GM19193 (cell line): ENCODE measurements at regions not wholly inside any gene's neighbourhood (a gene's known extent, or its start where the extent isn't known, plus 50 kb on each side); places are given as distances from the start of the nearest gene placed in this dataset.

Experiments
- POLR2A ChIP-seq: IDR thresholded peaks from 4 replicates; pipeline ENCODE4 v1.6.1; 2011; ENCODE audit not compliant: insufficient read depth, insufficient read length; ENCODE audit errors: extremely low read depth

DNA sequence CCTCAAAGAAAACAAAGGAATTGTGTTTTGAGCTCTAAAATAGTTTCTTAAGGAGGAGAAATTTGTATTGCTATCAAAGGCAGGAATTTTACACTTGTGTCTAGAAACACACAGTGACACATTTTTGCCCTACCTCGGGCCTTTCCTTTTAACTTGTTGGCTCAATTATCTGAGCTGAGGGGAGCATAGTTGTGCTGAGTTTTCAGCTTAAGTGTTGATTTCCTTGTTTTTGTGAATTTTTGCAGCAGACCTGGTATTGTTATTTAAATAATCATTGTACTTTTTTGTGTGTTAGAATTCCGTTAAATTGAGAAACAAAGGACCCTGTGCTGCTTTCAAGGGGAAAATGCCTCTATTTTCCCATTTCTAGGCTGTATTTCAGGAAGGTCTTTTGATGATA lies 249.7 kb downstream of the CD83 start:
- no peak for TF ChIP-seq POLR2A

DNA sequence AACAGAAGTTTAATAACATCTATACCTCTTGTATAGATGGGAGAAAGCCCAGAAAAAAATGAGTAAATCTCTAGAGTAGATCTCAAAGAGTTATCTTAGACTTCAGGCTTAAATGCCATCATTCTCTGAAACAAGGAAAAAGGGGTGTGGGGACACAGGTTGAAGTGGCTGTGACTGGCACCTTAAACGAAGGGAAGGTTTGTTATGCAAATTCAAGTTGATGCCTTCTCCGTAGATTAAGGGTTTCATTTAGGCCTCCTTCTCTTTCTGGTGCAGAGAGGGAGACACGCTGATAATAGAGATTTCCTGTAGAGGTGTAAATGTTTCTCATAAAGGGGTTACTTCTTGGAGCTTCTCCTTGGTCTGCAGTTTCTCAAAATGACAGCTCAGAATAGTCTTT lies 252.1 kb downstream of the CD83 start:
- no peak for TF ChIP-seq POLR2A

DNA sequence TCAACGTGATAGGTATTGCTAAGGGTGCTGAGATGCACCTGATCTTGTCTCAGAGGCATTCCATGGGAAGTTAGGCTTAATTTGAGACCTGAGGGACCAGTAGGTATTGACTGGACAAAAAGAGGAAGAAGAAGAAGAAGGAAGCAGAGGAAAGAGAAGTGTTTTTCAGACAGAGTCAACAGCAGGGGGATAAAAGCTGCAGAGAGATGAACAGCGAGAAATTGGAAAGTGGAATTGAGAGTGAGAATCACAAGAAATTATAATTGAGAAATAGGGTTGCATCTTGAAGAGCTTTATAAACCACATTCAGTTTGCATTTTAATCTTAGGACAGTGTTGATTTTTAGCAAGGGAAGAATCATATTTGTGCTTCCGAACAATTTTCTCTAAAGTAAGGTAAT lies 254.0 kb downstream of the CD83 start:
- TF ChIP-seq POLR2A: no peak

DNA sequence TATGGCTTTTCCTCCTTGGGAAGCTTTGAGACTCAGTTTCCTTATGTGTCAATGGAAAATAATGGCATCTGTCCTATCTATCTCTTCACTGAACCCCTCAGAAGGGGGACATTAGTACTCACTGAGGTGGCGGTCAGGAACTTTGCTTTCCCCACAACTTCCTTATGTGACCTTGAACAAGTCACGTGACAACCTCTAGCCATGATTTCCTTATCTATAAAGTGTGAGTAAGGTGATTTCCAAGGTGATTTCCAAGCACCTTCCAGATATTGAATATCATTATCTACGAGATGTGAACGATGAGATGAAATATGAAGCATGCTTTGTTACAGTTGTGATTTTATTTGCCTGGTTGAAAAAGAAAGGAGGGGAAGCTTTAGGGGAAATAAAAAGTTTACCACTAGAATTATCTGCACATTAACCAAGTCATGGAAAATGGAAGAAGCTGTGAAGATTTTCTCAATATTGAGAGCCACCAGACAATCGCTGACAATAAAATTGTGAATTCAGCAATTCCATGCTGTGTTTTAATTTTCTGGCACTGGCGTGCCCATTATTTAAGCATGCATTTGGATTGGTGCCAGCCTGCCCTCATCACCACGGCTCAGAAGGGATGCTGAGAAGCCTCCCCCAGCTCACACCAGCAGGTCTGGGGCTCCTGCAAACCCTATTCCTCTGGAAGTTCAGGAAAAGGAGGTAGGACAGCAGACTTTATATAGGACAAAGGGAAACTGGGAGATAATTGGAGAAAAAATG lies 255.3 kb downstream of the CD83 start:
- TF ChIP-seq POLR2A: no peak

DNA sequence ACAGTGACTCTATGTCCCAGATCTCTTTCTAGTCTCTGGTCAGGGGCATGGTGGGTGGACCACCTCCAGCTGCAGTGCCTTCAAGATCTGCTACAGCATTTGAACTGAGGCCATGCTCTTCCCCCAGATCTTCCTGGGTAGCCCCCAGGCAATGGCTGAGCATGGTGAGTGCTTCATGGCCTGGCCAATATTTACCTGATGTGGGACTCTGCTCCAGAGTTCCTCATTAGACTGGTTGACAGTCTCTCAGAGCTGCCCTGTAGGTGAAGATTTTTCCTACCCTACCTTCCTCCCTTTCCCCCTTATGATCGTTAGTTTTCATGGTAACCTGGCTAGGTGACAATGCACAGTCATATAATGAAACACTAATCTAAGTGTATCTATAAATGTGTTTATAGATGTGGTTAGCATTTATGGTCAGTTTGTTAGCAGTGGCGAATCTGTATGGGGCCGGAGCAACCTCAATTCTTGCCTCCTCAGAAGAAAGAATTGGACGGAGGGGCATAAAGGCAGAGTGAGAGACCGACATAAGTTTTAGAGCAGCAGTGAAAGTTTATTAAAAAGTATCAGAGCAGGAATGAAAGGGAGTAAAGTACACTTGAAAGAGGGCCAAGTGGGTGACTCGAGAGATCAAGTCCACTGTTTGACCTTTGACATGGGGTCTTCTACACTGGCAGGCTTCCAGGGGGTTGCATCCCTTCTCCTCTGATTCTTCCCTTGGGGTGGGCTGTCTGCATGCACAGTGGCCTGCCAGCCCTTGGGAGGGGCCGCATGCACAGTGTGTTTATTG lies 256.3 kb downstream of the CD83 start:
- no peak for TF ChIP-seq POLR2A

DNA sequence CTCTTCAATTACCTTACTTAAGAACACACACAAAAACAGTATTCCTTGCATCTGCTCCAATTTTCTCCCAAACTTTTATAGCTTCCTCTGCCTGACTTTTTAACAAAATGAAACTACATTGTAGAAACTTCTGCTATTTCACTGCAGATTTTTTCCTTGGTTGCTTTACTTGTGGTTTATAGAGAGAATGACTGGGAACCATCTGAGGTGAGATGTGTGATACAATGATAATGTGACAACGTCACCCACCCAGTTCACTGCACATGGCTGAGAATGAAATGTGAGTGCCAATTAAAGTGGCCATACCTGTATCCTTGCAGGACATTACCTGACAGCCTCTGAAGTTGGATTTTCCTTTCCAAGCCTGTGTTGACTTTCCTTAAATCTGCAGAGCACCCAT lies 258.4 kb downstream of the CD83 start:
- no peak for TF ChIP-seq POLR2A

DNA sequence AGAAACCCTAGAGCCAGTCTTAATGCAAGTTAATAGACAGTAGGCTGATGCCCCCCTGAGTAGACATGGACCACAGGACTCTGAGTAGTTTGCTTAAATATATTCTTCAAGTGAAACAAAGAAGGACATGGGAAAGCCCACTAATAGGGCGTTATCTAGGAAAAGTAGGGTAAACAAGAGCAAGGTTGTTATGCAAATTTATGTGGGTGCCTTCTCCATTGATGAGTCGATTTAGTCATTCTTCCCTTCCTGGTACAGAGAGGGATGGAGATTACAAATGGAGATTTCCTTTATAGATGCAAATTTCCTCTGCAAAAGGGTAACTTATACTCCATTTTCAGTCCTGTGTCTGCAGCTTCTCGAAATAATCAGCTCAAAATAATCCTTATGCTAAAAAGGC lies 262.0 kb downstream of the CD83 start:
- no peak for TF ChIP-seq POLR2A

DNA sequence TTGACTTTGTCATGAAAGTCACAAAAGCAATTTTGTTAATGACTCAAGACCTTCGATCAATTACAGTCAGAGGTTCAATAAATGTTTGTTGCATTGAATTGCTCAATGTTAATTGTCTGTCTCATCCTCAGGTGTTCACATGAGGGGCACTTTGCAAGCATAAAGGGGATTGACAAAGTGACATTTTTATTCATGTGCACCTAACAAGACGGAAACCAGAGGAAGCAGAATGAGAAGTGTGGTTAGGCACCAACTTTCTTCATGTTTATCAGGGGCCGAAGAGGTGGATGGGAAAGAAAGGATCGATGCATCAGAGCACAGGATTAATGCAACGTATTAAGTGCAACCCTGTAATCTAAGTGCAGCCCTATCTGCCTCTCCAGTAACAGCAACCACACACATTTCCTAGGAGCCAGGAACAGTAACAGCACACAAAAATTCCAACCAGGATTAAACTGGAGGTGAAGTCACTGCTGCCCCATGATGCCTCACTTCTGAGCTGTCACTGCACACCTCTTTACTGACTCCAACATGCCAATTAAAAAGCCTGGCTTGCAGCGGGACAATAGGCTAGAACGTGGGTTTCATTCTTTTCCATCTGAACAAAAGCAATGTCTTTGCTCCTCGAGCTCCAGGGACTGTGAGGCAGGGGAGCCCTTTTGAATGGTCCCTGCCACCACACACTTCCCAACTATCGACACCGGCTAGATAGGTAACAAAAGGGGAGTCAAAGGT lies 262.7 kb downstream of the CD83 start:
- TF ChIP-seq POLR2A: no peak

DNA sequence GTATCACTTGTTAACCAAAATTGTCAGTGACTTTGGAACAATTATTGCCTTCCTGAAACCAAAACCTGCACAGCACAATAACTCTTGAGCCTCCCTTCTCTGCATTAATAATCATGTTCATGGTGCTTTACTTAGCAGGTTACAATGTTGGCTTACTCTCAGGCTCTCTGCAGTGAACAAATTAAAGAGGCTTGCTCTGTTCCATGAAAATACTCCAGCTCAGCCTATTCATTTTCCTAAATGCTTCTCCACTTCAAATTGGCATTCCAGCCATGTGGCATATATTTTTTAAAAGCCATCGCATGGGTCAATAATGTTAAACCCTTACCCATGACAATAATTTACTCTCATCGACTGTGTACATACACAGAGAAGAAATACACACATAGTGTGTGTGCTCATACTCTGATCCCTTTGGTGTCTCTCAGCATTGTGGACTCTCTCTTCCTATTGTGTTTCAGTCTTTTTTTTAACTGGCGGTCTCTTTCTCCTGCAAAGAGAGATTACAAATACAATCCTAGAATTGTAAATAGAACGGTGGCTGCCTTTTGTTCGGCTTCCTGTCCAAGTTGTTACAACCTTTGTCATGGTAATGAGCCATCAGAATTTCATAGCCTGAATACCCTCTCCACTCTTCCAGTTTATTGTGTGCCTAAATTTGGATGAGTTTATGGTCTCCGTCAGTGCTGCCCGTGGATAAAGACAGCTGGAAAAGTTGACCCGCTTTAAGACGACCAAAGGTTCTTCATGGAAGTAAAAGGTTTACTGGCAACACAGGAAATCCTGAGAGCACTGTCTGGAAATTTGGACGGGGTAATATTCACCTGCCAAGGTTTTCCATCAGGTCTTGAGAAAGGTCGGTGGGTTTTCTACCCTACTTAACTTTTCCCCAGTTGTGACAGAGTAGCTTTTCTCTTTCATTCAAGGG lies 263.6 kb downstream of the CD83 start:
- TF ChIP-seq POLR2A: no peak

DNA sequence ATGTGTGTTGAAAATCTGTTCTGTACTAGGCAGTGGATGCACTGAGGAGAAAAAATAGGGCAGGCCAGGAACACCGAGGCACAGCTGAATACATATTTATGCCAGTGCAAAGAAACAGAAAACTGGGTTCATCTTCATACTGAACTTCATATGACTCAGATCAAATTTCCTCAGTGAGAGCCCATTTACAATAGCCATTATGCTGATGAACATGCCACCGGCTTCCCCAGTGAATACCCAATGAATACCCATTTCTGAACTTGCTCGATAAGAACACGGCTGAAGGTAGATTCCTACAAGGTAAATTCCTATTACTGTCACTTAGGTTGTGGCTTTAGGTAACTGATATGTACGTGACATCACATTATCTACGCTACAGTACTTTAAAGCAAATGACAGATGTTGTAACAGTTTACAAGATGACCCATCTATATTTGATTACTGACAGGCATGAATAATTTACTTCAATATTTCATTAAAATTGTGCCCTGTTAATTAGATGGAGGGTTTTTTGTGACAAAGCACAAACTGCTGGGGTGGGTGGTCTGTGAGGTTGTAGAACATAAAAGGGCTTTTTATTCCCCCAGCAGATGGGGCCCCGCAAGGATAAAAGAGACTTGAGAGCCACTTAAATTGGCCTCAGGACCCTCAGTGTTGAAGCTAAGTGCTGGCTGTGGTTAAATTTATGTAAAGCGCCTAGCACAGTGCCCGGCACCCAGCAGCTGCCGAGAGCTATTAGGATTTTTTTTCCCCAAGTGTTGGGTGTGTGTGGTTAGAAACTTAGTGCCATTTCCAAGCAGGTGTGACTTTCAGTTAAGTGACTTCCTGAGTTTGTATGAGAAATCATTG lies 264.5 kb downstream of the CD83 start:
- TF ChIP-seq POLR2A: no peak

DNA sequence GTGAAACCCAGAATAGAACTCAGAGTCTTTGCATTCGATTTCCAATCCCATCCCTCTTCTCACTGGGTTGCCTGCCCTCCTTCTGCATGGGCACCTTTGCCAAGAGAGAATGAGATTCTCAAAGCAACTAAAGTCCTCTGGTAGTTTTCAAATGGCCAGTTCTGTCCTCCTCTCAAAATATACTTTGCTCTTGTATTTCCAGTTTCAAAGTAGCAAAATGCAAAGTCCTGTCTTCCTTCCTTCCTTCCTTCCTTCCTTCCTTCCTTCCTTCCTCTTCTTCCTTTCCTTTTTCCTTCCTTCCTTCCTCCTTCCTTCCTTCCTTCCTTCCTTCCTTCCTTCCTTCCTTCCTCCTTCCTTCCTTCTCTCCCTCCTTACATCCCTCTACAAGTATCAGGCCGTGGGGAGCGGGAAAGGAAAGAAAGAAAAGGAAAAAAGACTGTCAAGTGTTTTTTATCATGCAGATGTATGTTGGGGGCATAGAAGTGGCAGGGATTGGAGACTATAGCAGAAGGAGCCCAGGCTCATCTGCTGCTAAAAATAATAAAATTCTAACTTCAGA lies 265.2 kb downstream of the CD83 start:
- TF ChIP-seq POLR2A: no peak

DNA sequence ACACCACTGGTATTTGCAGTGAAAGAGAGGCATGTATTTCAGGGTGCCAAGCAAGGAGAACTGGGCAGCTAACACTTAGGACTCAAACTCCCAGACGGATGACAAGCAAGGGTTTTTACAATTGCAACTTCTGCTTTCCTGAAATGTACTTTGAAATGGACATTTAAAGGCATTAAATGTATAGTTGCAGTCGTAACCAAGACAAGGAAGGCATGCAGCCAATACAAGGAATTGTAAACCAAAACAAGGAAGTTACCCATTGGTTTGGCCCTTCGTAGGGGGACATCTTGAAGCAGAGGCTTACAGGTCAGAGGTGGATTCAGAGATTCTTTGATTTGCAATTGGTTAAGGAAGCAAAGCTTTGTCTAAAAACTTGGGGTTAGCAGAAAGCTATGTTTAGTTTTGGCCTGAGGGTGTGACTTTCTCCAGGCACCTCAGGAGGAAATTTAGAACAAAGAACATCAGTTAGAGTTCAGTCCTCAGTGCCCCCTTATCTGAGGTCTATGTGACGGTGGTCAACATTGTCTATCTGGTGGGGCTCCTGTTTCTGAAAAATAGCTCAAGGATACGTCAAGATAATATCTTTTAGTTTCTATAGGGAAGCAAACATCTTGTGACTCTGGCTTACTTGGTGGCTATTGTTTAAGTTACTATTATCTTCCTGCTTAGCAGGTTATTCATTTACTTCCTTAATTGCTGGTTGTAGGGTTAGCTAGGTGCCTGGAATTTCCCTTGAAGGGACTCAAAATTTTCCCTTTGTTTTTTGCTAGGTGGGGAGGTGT lies 266.0 kb downstream of the CD83 start:
- TF ChIP-seq POLR2A: no peak
